H1 (cell line): ENCODE measurements at regions not wholly inside any gene's neighbourhood (a gene's known extent, or its start where the extent isn't known, plus 50 kb on each side); places are given as distances from the start of the nearest gene placed in this dataset.

Experiments used
- CTCF ChIA-PET: fragments of 300-600 bp; sonication (Branson Sonifier 250); formaldehyde crosslinking; loops from one replicate; lab custom pipeline; 2021; ENCODE audit not compliant: partially characterized antibody; lab: Charles Lee
- POLR2A ChIA-PET: fragments of 300-600 bp; sonication (Branson Sonifier 250); formaldehyde crosslinking; loops from one replicate; lab custom pipeline; 2021; ENCODE audit warnings: inconsistent platforms; ENCODE audit not compliant: partially characterized antibody; lab: Charles Lee
- DNase-seq, 2 experiments: peaks; one replicate each; pipeline versions ENCODE4 v3.0.0 to v3.0.0-alpha.2; 2010 to 2022; ENCODE audit warnings: low spot score in 2 of 2, low read depth in 1 of 2, mixed read lengths in 1 of 2
- FAIRE-seq: peaks from 2 replicates; lab custom pipeline; 2011; peaks lifted over from hg19 to GRCh38; lab: Jason Lieb, UNC
- H2AFZ ChIP-seq: 2 replicates; pipeline ENCODE4 v1.8.1; 2012; ENCODE audit warnings: low read length, inconsistent platforms
- H2AK5ac ChIP-seq: 2 replicates; pipeline ENCODE4 v1.6.1; 2013; ENCODE audit warnings: low read depth, low read length
- H2BK120ac ChIP-seq: replicated peaks from 2 replicates; pipeline ENCODE3; 2013; ENCODE audit warnings: low read depth, low read length, inconsistent platforms
- H2BK12ac ChIP-seq: 2 replicates; pipeline ENCODE4 v1.6.1; 2013; ENCODE audit warnings: low read depth, low read length
- H2BK15ac ChIP-seq: 2 replicates; pipeline ENCODE4 v1.6.1; 2013; ENCODE audit warnings: low read length
- H2BK20ac ChIP-seq: 2 replicates; pipeline ENCODE4 v1.6.1; 2013; ENCODE audit warnings: low read length
- H2BK5ac ChIP-seq: 2 replicates; pipeline ENCODE4 v1.6.1; 2013; ENCODE audit warnings: low read depth, low read length
- H3K14ac ChIP-seq: 2 replicates; pipeline ENCODE4 v1.6.1; 2013; ENCODE audit warnings: inconsistent platforms; ENCODE audit not compliant: insufficient read length
- H3K18ac ChIP-seq: 2 replicates; pipeline ENCODE4 v1.6.1; 2013; ENCODE audit warnings: low read length; ENCODE audit errors: extremely low read depth
- H3K23ac ChIP-seq: 2 replicates; pipeline ENCODE4 v1.6.1; 2013; ENCODE audit warnings: inconsistent platforms; ENCODE audit not compliant: insufficient read length
- H3K23me2 ChIP-seq: 2 replicates; pipeline ENCODE4 v1.6.1; 2013; ENCODE audit warnings: low read depth, low read length
- H3K27ac ChIP-seq: 2 replicates; pipeline ENCODE4 v1.6.1; 2011; ENCODE audit warnings: low read depth, low read length, inconsistent platforms
- H3K27me3 ChIP-seq, 4 experiments: replicated peaks in 1 of 4; 1 replicate in 1 of 4; 2 replicates in 3 of 4; pipeline versions ENCODE4 v1.6.1 to v1.8.1; 2011 to 2013; ENCODE audit warnings: low read length in 3 of 4, mild to moderate bottlenecking in 3 of 4, inconsistent platforms in 2 of 4, mixed read lengths in 2 of 4, moderate library complexity in 1 of 4; ENCODE audit not compliant: control insufficient read depth in 3 of 4, insufficient read depth in 3 of 4; ENCODE audit errors: extremely low read depth in 1 of 4
- H3K36me3 ChIP-seq, 4 experiments: 2 replicates each; pipeline versions ENCODE4 v1.6.1 to v1.8.1; 2011 to 2013; ENCODE audit warnings: mild to moderate bottlenecking in 4 of 4, low read length in 3 of 4, moderate library complexity in 2 of 4, control low read depth in 1 of 4, inconsistent platforms in 1 of 4; ENCODE audit not compliant: insufficient read depth in 4 of 4, control insufficient read depth in 2 of 4
- H3K4ac ChIP-seq: replicated peaks from 2 replicates; pipeline ENCODE3; 2013; ENCODE audit warnings: low read length, low read depth, mixed read lengths, inconsistent platforms; ENCODE audit not compliant: insufficient read length
- H3K4me1 ChIP-seq, 4 experiments: replicated peaks in 1 of 4; 1 replicate in 1 of 4; 2 replicates in 3 of 4; pipeline versions ENCODE4 v1.6.1 to v1.8.1; 2011 to 2013; ENCODE audit warnings: low read length in 3 of 4, inconsistent platforms in 2 of 4, mixed read lengths in 1 of 4; ENCODE audit not compliant: insufficient read depth in 4 of 4, control insufficient read depth in 3 of 4
- H3K4me2 ChIP-seq, 2 experiments: 2 replicates each; pipeline versions ENCODE4 v1.6.1 to v1.8.1; 2011 to 2013; ENCODE audit warnings: low read depth in 2 of 2, low read length in 2 of 2, control low read depth in 1 of 2, inconsistent platforms in 1 of 2, mild to moderate bottlenecking in 1 of 2; ENCODE audit not compliant: insufficient read depth in 1 of 2
- H3K4me3 ChIP-seq, 4 experiments: fragments of 200-600, 300-600 bp in 1 of 4; sonication (generic), shearing (Covaris generic), sonication (Bioruptor Twin) in 1 of 4; 2 replicates each; pipeline versions ENCODE4 v1.5.1 to v1.8.1; 2011 to 2016; ENCODE audit warnings: low read length in 4 of 4, low read depth in 3 of 4, control low read depth in 2 of 4, inconsistent platforms in 2 of 4, mild to moderate bottlenecking in 2 of 4, mixed read lengths in 1 of 4, moderate library complexity in 1 of 4; ENCODE audit not compliant: insufficient read depth in 2 of 4; ENCODE audit errors: extremely low read depth in 1 of 4
- H3K56ac ChIP-seq: replicated peaks from 2 replicates; pipeline ENCODE3; 2013; ENCODE audit warnings: low read depth, mild to moderate bottlenecking, mixed read lengths, low read length, inconsistent platforms; ENCODE audit not compliant: insufficient read length
- H3K79me1 ChIP-seq: 2 replicates; pipeline ENCODE4 v1.6.1; 2013; ENCODE audit warnings: low read depth, low read length, control low read depth
- H3K79me2 ChIP-seq, 2 experiments: 2 replicates each; pipeline versions ENCODE4 v1.6.1 to v1.8.1; 2012 to 2013; ENCODE audit warnings: low read length in 2 of 2, mild to moderate bottlenecking in 2 of 2, inconsistent platforms in 1 of 2; ENCODE audit not compliant: insufficient read depth in 2 of 2, control insufficient read depth in 1 of 2
- H3K9ac ChIP-seq, 4 experiments: replicated peaks in 1 of 4; 1 replicate in 1 of 4; 2 replicates in 3 of 4; pipeline versions ENCODE4 v1.6.1 to v1.8.1; 2011 to 2013; ENCODE audit warnings: low read depth in 3 of 4, low read length in 3 of 4, control low read depth in 2 of 4, mild to moderate bottlenecking in 2 of 4, moderate library complexity in 2 of 4, inconsistent platforms in 1 of 4; ENCODE audit errors: extremely low read depth in 1 of 4
- H3K9me3 ChIP-seq, 2 experiments: 2 replicates each; pipeline versions ENCODE4 v1.6.1 to v1.8.1; 2012 to 2013; ENCODE audit warnings: mild to moderate bottlenecking in 2 of 2, moderate library complexity in 2 of 2, control low read depth in 1 of 2, inconsistent platforms in 1 of 2, low read depth in 1 of 2, low read length in 1 of 2, mixed read lengths in 1 of 2; ENCODE audit not compliant: insufficient read depth in 2 of 2
- H4K20me1 ChIP-seq, 2 experiments: replicated peaks in 1 of 2; 2 replicates each; pipeline versions ENCODE3 to v1.8.1; 2011 to 2013; ENCODE audit warnings: inconsistent platforms in 2 of 2, low read length in 2 of 2, mild to moderate bottlenecking in 1 of 2; ENCODE audit not compliant: insufficient read depth in 2 of 2, control insufficient read depth in 1 of 2
- H4K5ac ChIP-seq: 2 replicates; pipeline ENCODE4 v1.6.1; 2013; ENCODE audit warnings: low read length, low read depth, mixed read lengths, inconsistent platforms; ENCODE audit not compliant: insufficient read length
- H4K8ac ChIP-seq: 2 replicates; pipeline ENCODE4 v1.8.0; 2013; ENCODE audit warnings: mild to moderate bottlenecking, moderate library complexity, low read length, inconsistent platforms; ENCODE audit not compliant: insufficient read depth; ENCODE audit errors: extremely low read depth
- H4K91ac ChIP-seq: replicated peaks from 2 replicates; pipeline ENCODE3; 2013; ENCODE audit warnings: low read length, mixed read lengths, inconsistent platforms; ENCODE audit not compliant: insufficient read length
- EGR1 ChIP-seq: IDR thresholded peaks from 2 replicates; pipeline ENCODE4 v1.6.1; 2011; ENCODE audit warnings: low read depth, low read length, borderline replicate concordance
- RFX5 ChIP-seq: IDR thresholded peaks from 2 replicates; pipeline ENCODE4 v1.6.1; 2011; ENCODE audit warnings: low read depth, low read length, improper control_type of control experiment, borderline replicate concordance
- WGBS, 2 experiments: shearing (Covaris generic) in 1 of 2; methylation state at CpG; one replicate each; pipeline versions ENCODE4 v1.1.6 to v1.1.7; 2013 to 2015; ENCODE audit warnings: low lambda C conversion rate in 2 of 2, mixed read lengths in 2 of 2, inconsistent platforms in 1 of 2, low coverage in 1 of 2, missing lambda C conversion rate in 1 of 2; ENCODE audit not compliant: insufficient replicate concordance in 2 of 2, insufficient coverage in 1 of 2, insufficient read length in 1 of 2; ENCODE audit errors: extremely low coverage in 1 of 2, missing lambda C conversion rate in 1 of 2; 5-methylcytosine and 5-hydroxymethylcytosine counted together

GRCh38 chr7:66535414-66536329 lies 93.0 kb upstream of the KCTD7 start:
- Histone ChIP-seq H3K18ac (no peak overlapping the region), H4K91ac (no peak overlapping the region), H3K79me1 (no peaks in the 10 kb centered on the region), H3K4me2 (no peak overlapping the region), H3K9ac (no peak overlapping the region), H2BK12ac (no peak overlapping the region), H2AK5ac (no peak overlapping the region), H2BK120ac (no peak overlapping the region), H3K27me3 (no peaks in the 10 kb centered on the region), H3K4me1 (peaks cover 0 to 4% (median 0%) of the 10 kb centered on the region in 4 experiments; a peak in 2 of 7 replicates), H3K4ac (no peak overlapping the region), H2BK5ac (no peak overlapping the region), H4K5ac (no peak overlapping the region), H4K8ac (no peak overlapping the region), H4K20me1 (peaks cover 0 to 2% of the 10 kb centered on the region in 2 experiments), H3K56ac (no peak overlapping the region), H3K23me2 (no peaks in the 10 kb centered on the region), H2BK15ac (no peak overlapping the region), H3K36me3 (no peaks in the 10 kb centered on the region), H3K23ac (no peak overlapping the region), H2AFZ (no peak overlapping the region), H2BK20ac (no peak overlapping the region), H3K27ac (no peak overlapping the region), H3K9me3 (no peaks in the 10 kb centered on the region), H3K79me2 (no peaks in the 10 kb centered on the region), H3K14ac (no peak overlapping the region), H3K4me3 (no peak overlapping the region)
- CTCF ChIA-PET: interaction anchor here (0.9 kb wide), 1 partner anchor 106 kb away, joined by 3 read pairs; no protein-coding TSS in a partner anchor
- POLR2A ChIA-PET: no interaction called here
- DNase-seq (no peak), FAIRE-seq (no peak)
- TF ChIP-seq EGR1 (no peak), RFX5 (no peak)
- WGBS, 2 experiments: 89% methylated on average over 15 of the region's 15 CpGs; no CpG with 5 or more reads in 1 of the 2 experiments
